ENCODE measurements at regions not wholly inside any gene's neighbourhood (a gene's known extent, or its start where the extent isn't known, plus 50 kb on each side); places are given as distances from the start of the nearest gene placed in this dataset.
A peak's percentile ranks its signal among the peaks of the same experiment; 100 is the strongest.

DNA sequence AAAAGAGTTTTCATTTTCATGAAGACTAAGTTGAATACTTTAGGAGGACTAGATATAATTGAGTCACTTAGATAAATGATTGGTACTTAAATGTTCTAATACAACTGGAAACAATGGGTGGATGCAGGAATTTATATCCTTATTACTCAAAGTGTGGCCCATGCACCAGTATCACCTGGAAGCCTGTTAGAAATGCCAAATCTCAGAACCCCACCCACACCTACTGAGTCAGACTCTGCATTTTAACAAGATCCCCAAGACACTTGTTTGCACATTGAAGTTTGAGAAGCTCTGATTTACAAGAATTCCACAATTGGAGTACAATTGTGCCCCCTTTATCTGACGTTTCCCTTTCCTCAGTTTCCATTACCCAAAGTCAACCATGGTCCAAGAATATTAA is 239.0 kb downstream of the AUH start:
- Histone ChIP-seq H3K4me3 (no peak overlapping the region), H3K4me1 (ENCODE audit: low read depth) (peaks cover 5% of the 10 kb centered on the region), H3K36me3 (ENCODE audit: low read depth) (no peaks in the 10 kb centered on the region), H3K9me3 (no peaks in the 10 kb centered on the region)
- intact Hi-C loops (cut with DNase I, micrococcal nuclease) = no loop called here
- TF ChIP-seq, protein P1, sequence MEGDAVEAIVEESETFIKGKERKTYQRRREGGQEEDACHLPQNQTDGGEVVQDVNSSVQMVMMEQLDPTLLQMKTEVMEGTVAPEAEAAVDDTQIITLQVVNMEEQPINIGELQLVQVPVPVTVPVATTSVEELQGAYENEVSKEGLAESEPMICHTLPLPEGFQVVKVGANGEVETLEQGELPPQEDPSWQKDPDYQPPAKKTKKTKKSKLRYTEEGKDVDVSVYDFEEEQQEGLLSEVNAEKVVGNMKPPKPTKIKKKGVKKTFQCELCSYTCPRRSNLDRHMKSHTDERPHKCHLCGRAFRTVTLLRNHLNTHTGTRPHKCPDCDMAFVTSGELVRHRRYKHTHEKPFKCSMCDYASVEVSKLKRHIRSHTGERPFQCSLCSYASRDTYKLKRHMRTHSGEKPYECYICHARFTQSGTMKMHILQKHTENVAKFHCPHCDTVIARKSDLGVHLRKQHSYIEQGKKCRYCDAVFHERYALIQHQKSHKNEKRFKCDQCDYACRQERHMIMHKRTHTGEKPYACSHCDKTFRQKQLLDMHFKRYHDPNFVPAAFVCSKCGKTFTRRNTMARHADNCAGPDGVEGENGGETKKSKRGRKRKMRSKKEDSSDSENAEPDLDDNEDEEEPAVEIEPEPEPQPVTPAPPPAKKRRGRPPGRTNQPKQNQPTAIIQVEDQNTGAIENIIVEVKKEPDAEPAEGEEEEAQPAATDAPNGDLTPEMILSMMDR (IDR thresholded peaks at IDR 0.05) = no peak
- no peak for DNase-seq
- no peak for ATAC-seq

DNA sequence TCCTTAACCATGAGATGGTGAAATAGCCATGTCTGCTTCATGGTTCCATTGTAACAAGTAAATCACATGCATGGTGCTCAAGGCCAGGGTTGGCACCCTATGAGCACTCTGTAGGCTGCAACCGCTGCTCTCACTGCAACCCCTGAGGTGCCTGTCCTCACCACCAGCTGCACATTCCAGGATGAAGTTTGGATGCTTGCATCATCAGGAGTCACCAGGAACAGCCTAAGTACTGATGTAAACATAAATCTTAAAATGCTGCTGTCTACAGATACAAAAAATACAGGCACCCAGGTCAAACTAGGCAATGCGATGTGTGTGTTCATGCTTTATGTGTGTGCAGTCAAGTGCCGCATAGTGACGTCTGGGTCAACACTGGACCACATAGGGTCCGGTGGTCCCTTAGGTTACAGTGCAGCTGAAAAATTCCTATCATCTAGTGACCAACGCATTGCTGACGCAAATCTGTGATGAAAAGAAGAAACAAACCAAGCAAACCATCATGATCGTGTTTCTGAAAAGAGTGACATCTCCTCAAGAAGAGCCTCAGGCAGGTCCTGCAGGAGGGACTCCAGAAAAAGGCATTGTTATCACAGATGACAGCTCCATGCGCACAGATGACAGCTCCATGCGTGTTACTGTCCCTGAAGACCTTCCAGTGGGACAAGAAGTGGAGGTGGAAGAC is 234.8 kb downstream of the AUH start:
- H3K36me3 ChIP-seq (ENCODE audit: low read depth) = no peaks in the 10 kb centered on the region
- DNase-seq (no peak), ATAC-seq (no peak)
- H3K4me1 ChIP-seq (ENCODE audit: low read depth) = peaks cover 4% of the 10 kb centered on the region
- no peaks in the 10 kb centered on the region for H3K9me3 ChIP-seq
- TF ChIP-seq, protein P1 (IDR thresholded peaks at IDR 0.05) = no peak
- no peak overlapping the region for H3K4me3 ChIP-seq
- intact Hi-C loops (cut with DNase I, micrococcal nuclease) = no loop called here

DNA sequence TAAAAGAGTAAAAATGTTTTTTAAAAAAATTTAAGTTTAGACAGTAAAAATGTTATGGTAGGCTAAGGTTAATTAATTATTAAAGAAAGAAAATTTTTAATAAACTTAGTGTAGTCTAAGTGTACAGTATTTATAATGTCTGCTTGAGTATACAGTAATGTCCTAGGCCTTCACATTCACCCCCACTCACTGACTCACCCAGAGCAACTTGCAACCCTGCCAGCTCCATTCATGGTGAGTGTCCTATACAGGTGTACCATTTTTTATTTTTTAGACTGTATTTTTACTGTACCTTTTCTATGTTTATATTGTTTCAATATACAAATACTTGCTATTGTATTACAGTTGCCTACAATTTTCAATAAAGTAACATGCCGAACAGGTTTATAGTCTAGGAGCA is 234.1 kb downstream of the AUH start:
- intact Hi-C loops (cut with DNase I, micrococcal nuclease) = no loop called here
- Histone ChIP-seq H3K4me1 (ENCODE audit: low read depth) (peaks cover 4% of the 10 kb centered on the region), H3K9me3 (no peaks in the 10 kb centered on the region), H3K4me3 (no peak overlapping the region), H3K36me3 (ENCODE audit: low read depth) (no peaks in the 10 kb centered on the region)
- no peak for DNase-seq
- TF ChIP-seq, protein P1 (IDR thresholded peaks at IDR 0.05) = no peak
- no peak for ATAC-seq

DNA sequence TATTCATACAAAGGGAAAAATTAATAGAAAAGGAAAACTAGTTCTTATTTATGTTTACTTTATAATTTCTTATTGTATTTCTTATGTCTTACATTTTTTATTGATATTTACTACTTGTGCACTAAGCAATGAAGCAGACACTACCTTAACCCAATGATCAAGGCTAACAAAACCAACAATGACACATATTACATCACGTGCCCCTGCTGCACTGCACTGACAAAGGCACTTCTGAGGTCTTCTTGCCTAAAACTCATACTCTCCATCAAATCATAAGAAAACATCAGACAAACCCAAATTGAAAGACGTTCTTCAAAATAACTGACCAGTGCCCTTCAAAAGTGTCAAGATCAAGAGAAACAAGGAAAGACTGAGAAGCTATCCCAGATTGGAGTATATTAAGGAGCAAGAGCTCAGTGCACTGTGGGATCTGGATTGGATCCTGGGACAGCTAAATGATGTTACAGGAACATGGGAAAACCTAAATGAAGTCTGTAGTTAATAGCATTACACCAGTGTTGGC is 230.9 kb downstream of the AUH start:
- Histone ChIP-seq H3K4me1 (ENCODE audit: low read depth) (peaks cover 4% of the 10 kb centered on the region), H3K9me3 (no peaks in the 10 kb centered on the region), H3K36me3 (ENCODE audit: low read depth) (no peaks in the 10 kb centered on the region), H3K4me3 (no peak overlapping the region)
- ATAC-seq (no peak), DNase-seq (no peak)
- TF ChIP-seq, protein P1 (IDR thresholded peaks at IDR 0.05) = no peak
- intact Hi-C loops (cut with DNase I, micrococcal nuclease) = no loop called here

DNA sequence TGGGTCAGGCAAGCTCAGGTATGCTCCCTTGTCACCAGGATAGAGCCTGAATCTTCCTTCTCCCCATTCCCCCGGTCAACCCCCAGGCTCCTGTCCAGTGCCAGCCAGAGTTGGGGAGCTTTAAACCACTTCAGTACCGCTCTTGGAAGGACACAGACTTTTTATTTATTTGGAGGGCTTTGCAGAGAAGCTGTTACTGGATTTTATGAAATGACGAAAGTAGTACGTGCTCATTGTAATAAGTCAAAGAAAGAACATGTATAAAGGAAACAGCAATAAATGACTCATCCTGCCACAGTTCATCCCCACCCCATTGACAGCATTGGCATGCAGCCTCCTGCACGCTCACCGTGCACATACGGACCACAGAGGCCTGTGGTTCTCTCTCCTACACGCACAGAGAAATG is 230.3 kb downstream of the AUH start:
- DNase-seq = peak; percentile 73 to 74 (median 73)
- intact Hi-C loops (cut with DNase I, micrococcal nuclease) = no loop called here
- TF ChIP-seq, protein P1 (IDR thresholded peaks at IDR 0.05) = no peak

More for the DNA sequence above, 230.3 kb downstream of the AUH start:
- Histone ChIP-seq H3K4me3 (no peak overlapping the region), H3K4me1 (ENCODE audit: low read depth) (peaks cover 4% of the 10 kb centered on the region), H3K36me3 (ENCODE audit: low read depth) (no peaks in the 10 kb centered on the region), H3K9me3 (no peaks in the 10 kb centered on the region)
- ATAC-seq = peak; percentile 100
